ENCODE measurements at regions not wholly inside any gene's neighbourhood (a gene's known extent, or its start where the extent isn't known, plus 50 kb on each side); places are given as distances from the start of the nearest gene placed in this dataset.

- no peak for ATAC-seq (ENCODE audit: low read depth)
- Mint-ChIP-seq H3K36me3 (no peaks in the 10 kb centered on the region), H3K9me3 (peaks cover 1% of the 10 kb centered on the region), H3K4me3 (no peak overlapping the region), H3K27ac (no peak overlapping the region), H3K4me1 (no peaks in the 10 kb centered on the region), H3K27me3 (peaks cover 3% of the 10 kb centered on the region)
- DNase-seq (ENCODE audit: low spot score in 2 of 2) = no peak
Observed at GRCh38 chr1:99595441-99595840, 50.5 kb upstream of the PALMD start.

All from memory B cell (primary cell).